ENCODE measurements at regions not wholly inside any gene's neighbourhood (a gene's known extent, or its start where the extent isn't known, plus 50 kb on each side); places are given as distances from the start of the nearest gene placed in this dataset.

DNA sequence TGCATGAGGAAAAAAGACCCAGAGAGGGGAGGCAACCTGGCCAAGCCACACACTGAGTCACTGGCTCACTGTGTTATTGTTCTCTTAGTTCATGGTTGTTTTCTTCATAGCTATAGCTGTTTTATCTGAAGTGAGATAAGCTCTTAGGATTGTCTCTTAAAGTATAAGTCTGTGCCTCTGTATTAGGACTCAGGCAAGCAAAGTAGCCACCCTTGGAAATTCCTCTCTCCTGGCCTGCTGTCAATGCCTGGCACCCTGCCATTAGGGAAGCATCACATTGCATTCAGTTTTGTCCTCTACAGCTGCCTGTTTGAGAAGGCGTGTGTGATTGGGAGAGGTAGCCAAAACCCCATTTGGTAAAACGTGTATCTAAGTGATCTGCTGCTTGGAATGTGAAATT, 147.4 kb upstream of the GLRA1 start:
- Histone ChIP-seq H3K4me3 (replicated peaks in 1 of 4; ENCODE audit: control extremely low read depth in 1 of 4, insufficient read depth in 1 of 4, low read depth in 3 of 4, low read length in 4 of 4) (no peak overlapping the region), H2AFZ (ENCODE audit: low read length) (no peak overlapping the region), H3K27ac (ENCODE audit: insufficient read depth, low read length) (no peak overlapping the region), H3K36me3 (ENCODE audit: control insufficient read depth, insufficient read depth, low read length) (no peaks in the 10 kb centered on the region), H3K4me1 (ENCODE audit: control insufficient read depth, extremely low read depth, insufficient read depth, low read length) (no peaks in the 10 kb centered on the region), H3K4me2 (ENCODE audit: extremely low read depth, insufficient read depth, low read length) (no peak overlapping the region), H3K27me3 (ENCODE audit: control insufficient read depth, insufficient read depth, low read length) (no peaks in the 10 kb centered on the region), H4K20me1 (ENCODE audit: control insufficient read depth, extremely low read depth, insufficient read depth, low read length) (no peaks in the 10 kb centered on the region), H3K9ac (ENCODE audit: insufficient read depth, low read length) (no peak overlapping the region), H3K9me3 (ENCODE audit: control insufficient read depth, insufficient read depth, low read depth, low read length) (no peaks in the 10 kb centered on the region), H3K79me2 (ENCODE audit: control insufficient read depth, insufficient read depth, low read length) (no peaks in the 10 kb centered on the region)
- TF ChIP-seq EZH2 (IDR thresholded peaks at IDR 0.05; ENCODE audit: low read length, missing control alignments) (no peak), CTCF (conservative IDR thresholded peaks at IDR 0.05 in 1 of 2, IDR thresholded peaks at IDR 0.05 in 1 of 2; ENCODE audit: low read depth in 1 of 2, low read length in 2 of 2) (no peak)
- peak in 1 of 2 donors; percentile 45 for DNase-seq (ENCODE audit: low read depth in 2 of 2)

- Histone ChIP-seq H2AFZ (ENCODE audit: low read length) (no peak overlapping the region), H3K9me3 (ENCODE audit: control insufficient read depth, insufficient read depth, low read depth, low read length) (no peaks in the 10 kb centered on the region), H3K9ac (ENCODE audit: insufficient read depth, low read length) (no peak overlapping the region), H4K20me1 (ENCODE audit: control insufficient read depth, extremely low read depth, insufficient read depth, low read length) (no peaks in the 10 kb centered on the region), H3K27ac (ENCODE audit: insufficient read depth, low read length) (no peak overlapping the region), H3K4me1 (ENCODE audit: control insufficient read depth, extremely low read depth, insufficient read depth, low read length) (no peaks in the 10 kb centered on the region), H3K79me2 (ENCODE audit: control insufficient read depth, insufficient read depth, low read length) (no peaks in the 10 kb centered on the region), H3K4me3 (replicated peaks in 1 of 4; ENCODE audit: control extremely low read depth in 1 of 4, insufficient read depth in 1 of 4, low read depth in 3 of 4, low read length in 4 of 4) (no peak overlapping the region), H3K4me2 (ENCODE audit: extremely low read depth, insufficient read depth, low read length) (no peak overlapping the region), H3K36me3 (ENCODE audit: control insufficient read depth, insufficient read depth, low read length) (no peaks in the 10 kb centered on the region), H3K27me3 (ENCODE audit: control insufficient read depth, insufficient read depth, low read length) (no peaks in the 10 kb centered on the region)
- no peak for TF ChIP-seq CTCF (conservative IDR thresholded peaks at IDR 0.05 in 1 of 2, IDR thresholded peaks at IDR 0.05 in 1 of 2; ENCODE audit: low read depth in 1 of 2, low read length in 2 of 2)
- TF ChIP-seq EZH2 (IDR thresholded peaks at IDR 0.05; ENCODE audit: low read length, missing control alignments), result no peak
- DNase-seq (ENCODE audit: low read depth in 2 of 2), result no peak
Observed at GRCh38 chr5:152070591-152070990, 145.9 kb upstream of the GLRA1 start.

DNA sequence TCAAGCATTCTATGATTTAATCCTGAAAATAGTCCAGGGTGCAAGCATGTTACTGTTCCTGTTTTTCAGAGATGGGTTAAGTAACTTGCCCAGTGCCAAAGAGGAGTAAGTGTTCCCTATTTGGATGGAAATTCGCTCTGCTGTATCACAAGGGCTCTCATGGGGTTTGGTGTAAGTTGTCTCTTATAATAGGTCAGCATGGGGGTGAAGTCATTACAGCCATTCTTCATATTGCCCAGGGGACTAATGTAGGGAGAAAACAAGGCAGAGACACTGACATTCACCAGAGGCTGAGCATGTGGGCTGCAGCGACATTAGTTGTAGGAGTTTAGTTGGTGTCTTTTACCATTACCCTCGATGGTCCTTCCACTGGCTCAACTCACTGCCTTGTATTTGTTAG, 142.1 kb upstream of the GLRA1 start:
- no peak overlapping the region for H3K4me3 ChIP-seq (replicated peaks in 1 of 4; ENCODE audit: control extremely low read depth in 1 of 4, insufficient read depth in 1 of 4, low read depth in 3 of 4, low read length in 4 of 4)
- H4K20me1 ChIP-seq (ENCODE audit: control insufficient read depth, extremely low read depth, insufficient read depth, low read length), result no peaks in the 10 kb centered on the region
- H3K9me3 ChIP-seq (ENCODE audit: control insufficient read depth, insufficient read depth, low read depth, low read length), result no peaks in the 10 kb centered on the region
- no peak for DNase-seq (ENCODE audit: low read depth in 2 of 2)
- H3K27me3 ChIP-seq (ENCODE audit: control insufficient read depth, insufficient read depth, low read length), result no peaks in the 10 kb centered on the region
- no peak overlapping the region for H3K27ac ChIP-seq (ENCODE audit: insufficient read depth, low read length)
- no peak overlapping the region for H3K9ac ChIP-seq (ENCODE audit: insufficient read depth, low read length)
- no peaks in the 10 kb centered on the region for H3K36me3 ChIP-seq (ENCODE audit: control insufficient read depth, insufficient read depth, low read length)
- no peak overlapping the region for H2AFZ ChIP-seq (ENCODE audit: low read length)
- no peaks in the 10 kb centered on the region for H3K4me1 ChIP-seq (ENCODE audit: control insufficient read depth, extremely low read depth, insufficient read depth, low read length)
- H3K4me2 ChIP-seq (ENCODE audit: extremely low read depth, insufficient read depth, low read length), result no peak overlapping the region
- H3K79me2 ChIP-seq (ENCODE audit: control insufficient read depth, insufficient read depth, low read length), result no peaks in the 10 kb centered on the region
- TF ChIP-seq EZH2 (IDR thresholded peaks at IDR 0.05; ENCODE audit: low read length, missing control alignments) (no peak), CTCF (conservative IDR thresholded peaks at IDR 0.05 in 1 of 2, IDR thresholded peaks at IDR 0.05 in 1 of 2; ENCODE audit: low read depth in 1 of 2, low read length in 2 of 2) (no peak)

Data from fibroblast of lung (primary cell).